Body of pancreas (tissue), 4 donors: ENCODE measurements at regions not wholly inside any gene's neighbourhood (a gene's known extent, or its start where the extent isn't known, plus 50 kb on each side); places are given as distances from the start of the nearest gene placed in this dataset.

Source experiments
- ATAC-seq: fragments of 150-250 bp; one replicate; pipeline ENCODE4 v1.9.1; 2016
- DNase-seq, 4 donors: peaks; one replicate each; pipeline ENCODE4 v3.0.0-alpha.2; 2019
- H3K27ac ChIP-seq, 4 donors: fragments of 200-600 bp; sonication (generic); 1 replicate in 3 of 4; 2 replicates in 1 of 4; pipeline versions ENCODE4 v1.5.1 to v1.6.1; 2016 to 2019; ENCODE audit warnings: mild to moderate bottlenecking in 1 of 4, mixed read lengths in 1 of 4, moderate library complexity in 1 of 4
- H3K27me3 ChIP-seq, 2 donors: fragments of 200-600 bp; sonication (generic); one replicate each; pipeline ENCODE4 v1.6.0; 2016; ENCODE audit warnings: mild to moderate bottlenecking in 1 of 2
- H3K36me3 ChIP-seq, 2 donors: fragments of 200-600 bp; sonication (generic); replicated peaks in 1 of 2; 2 replicates each; pipeline ENCODE4 v1.5.1; 2016; ENCODE audit warnings: low read depth in 2 of 2; ENCODE audit not compliant: insufficient read depth in 1 of 2
- H3K4me1 ChIP-seq: fragments of 200-600 bp; sonication (generic); one replicate; pipeline ENCODE4 v1.6.0; 2016
- H3K4me3 ChIP-seq, 2 donors: fragments of 200-600 bp; sonication (generic); 1 replicate in 1 of 2; 2 replicates in 1 of 2; pipeline ENCODE4 v1.5.1; 2016 to 2019
- H3K9me3 ChIP-seq, 3 donors: fragments of 200-600 bp; sonication (generic); 1 replicate in 2 of 3; 2 replicates in 1 of 3; pipeline ENCODE4 v1.5.1; 2016
- POLR2A ChIP-seq, 3 donors: fragments of 450-650 bp; IDR thresholded peaks; one replicate each; pipeline ENCODE4 v1.6.1; 2016; ENCODE audit warnings: antibody characterized with exemption in 3 of 3, mild to moderate bottlenecking in 2 of 3
- WGBS, 2 donors: methylation state at CpG; one replicate each; pipeline ENCODE4 v1.1.5; 2017; 5-methylcytosine and 5-hydroxymethylcytosine counted together
- intact Hi-C: fragments of 100-400 bp; cut with DNase I; formaldehyde crosslinking; loops from one replicate; pipeline ENCODE4 v1.15.1; 2023
- TF ChIP-seq, protein P1 (sequence below), 7 experiments: fragments of 450-650 bp in 4 of 7; fragments of 200-600 bp in 3 of 7; sonication (generic) in 3 of 7; IDR thresholded peaks; one replicate each; pipeline ENCODE4 v1.5.1; 2016 to 2019; ENCODE audit warnings: antibody characterized with exemption in 7 of 7

DNA sequence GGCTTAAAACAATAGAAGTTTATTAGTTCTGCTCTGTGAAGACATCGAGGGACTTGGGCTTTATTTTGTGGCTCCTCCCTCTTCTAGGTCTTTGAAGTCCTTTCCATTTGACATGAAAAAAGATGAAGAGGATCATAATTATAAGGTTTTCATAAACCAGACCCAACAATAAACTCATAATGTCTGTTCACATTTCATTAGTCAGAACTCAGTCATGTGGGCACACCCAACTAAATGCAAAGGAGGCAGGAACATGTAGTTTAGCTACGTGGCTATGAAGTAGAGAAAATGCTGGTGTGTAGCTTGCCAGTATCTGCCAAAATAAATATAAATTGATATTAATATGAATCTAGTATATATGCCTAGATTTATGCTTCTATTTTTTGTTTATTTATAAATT is 393.9 kb upstream of the C9orf72 start:
- no peaks in the 10 kb centered on the region for H3K27me3 ChIP-seq
- no peaks in the 10 kb centered on the region for H3K4me1 ChIP-seq
- H3K9me3 ChIP-seq, result no peaks in the 10 kb centered on the region
- intact Hi-C loops, result no loop called here
- 51 to 57% methylated on average over 2 of the region's 2 CpGs for WGBS, 2 donors
- H3K36me3 ChIP-seq, result no peaks in the 10 kb centered on the region
- no peak overlapping the region for H3K4me3 ChIP-seq
- TF ChIP-seq, protein P1, sequence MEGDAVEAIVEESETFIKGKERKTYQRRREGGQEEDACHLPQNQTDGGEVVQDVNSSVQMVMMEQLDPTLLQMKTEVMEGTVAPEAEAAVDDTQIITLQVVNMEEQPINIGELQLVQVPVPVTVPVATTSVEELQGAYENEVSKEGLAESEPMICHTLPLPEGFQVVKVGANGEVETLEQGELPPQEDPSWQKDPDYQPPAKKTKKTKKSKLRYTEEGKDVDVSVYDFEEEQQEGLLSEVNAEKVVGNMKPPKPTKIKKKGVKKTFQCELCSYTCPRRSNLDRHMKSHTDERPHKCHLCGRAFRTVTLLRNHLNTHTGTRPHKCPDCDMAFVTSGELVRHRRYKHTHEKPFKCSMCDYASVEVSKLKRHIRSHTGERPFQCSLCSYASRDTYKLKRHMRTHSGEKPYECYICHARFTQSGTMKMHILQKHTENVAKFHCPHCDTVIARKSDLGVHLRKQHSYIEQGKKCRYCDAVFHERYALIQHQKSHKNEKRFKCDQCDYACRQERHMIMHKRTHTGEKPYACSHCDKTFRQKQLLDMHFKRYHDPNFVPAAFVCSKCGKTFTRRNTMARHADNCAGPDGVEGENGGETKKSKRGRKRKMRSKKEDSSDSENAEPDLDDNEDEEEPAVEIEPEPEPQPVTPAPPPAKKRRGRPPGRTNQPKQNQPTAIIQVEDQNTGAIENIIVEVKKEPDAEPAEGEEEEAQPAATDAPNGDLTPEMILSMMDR (IDR thresholded peaks at IDR 0.05), result no peak
- no peak for TF ChIP-seq POLR2A (IDR thresholded peaks at IDR 0.05)
- DNase-seq, result no peak
- ATAC-seq, result no peak
- H3K27ac ChIP-seq, result no peak overlapping the region

DNA sequence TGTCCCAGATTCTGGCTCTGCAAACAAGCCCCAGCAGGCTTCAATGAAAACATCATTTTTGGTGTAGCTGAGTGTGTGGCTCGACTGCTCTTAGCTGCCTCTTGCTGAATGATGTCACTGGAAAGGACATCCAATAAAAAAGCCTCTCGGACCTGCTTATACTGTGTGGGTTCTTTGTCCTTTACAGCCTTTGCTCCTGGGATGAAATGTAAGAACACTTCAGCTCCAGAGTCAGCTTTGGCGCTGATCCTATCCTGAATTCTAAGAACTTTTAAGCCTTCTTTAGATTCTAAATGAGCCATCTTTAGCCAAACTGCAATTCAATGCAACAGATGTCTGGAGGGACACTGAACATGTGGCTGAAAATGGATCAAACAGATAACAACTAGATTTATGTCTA is 404.6 kb upstream of the C9orf72 start:
- WGBS, 2 donors, result 49 to 51% methylated on average over 3 of the region's 3 CpGs
- no peak for ATAC-seq

DNA sequence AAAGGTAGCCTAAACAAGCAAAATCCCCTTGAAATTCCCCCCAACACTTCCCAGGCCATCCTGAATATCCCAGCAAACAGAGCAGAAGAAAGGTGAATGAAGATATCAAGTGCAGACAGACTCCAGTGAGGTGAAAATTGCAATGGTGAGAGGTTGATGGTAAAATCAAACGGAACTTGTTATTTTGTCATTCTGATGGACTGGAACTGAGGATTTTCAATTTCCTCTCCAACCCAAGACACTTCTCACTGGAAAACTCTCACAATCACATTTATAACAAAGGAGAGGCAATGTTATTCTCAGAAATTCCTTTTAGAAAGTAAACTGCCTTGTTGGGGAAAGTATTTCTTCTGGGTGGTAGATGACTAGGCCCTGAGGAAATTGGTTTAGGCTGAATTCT is 412.4 kb upstream of the C9orf72 start:
- Histone ChIP-seq H3K4me3 (no peak overlapping the region), H3K27me3 (no peaks in the 10 kb centered on the region), H3K4me1 (no peaks in the 10 kb centered on the region), H3K9me3 (no peaks in the 10 kb centered on the region), H3K27ac (no peak overlapping the region), H3K36me3 (no peaks in the 10 kb centered on the region)
- WGBS, 2 donors, result 48 to 56% methylated on average over 1 of the region's 1 CpG
- ATAC-seq (no peak), DNase-seq (no peak)
- intact Hi-C loops, result no loop called here
- no peak for TF ChIP-seq POLR2A (IDR thresholded peaks at IDR 0.05)
- TF ChIP-seq, protein P1 (IDR thresholded peaks at IDR 0.05), result no peak

More for the DNA sequence above, 404.6 kb upstream of the C9orf72 start:
- H3K9me3 ChIP-seq, result no peaks in the 10 kb centered on the region
- intact Hi-C loops, result no loop called here
- no peaks in the 10 kb centered on the region for H3K27me3 ChIP-seq
- no peaks in the 10 kb centered on the region for H3K4me1 ChIP-seq
- TF ChIP-seq, protein P1 (IDR thresholded peaks at IDR 0.05), result no peak
- no peak for TF ChIP-seq POLR2A (IDR thresholded peaks at IDR 0.05)
- no peak for DNase-seq
- no peak overlapping the region for H3K27ac ChIP-seq
- no peaks in the 10 kb centered on the region for H3K36me3 ChIP-seq
- H3K4me3 ChIP-seq, result no peak overlapping the region

DNA sequence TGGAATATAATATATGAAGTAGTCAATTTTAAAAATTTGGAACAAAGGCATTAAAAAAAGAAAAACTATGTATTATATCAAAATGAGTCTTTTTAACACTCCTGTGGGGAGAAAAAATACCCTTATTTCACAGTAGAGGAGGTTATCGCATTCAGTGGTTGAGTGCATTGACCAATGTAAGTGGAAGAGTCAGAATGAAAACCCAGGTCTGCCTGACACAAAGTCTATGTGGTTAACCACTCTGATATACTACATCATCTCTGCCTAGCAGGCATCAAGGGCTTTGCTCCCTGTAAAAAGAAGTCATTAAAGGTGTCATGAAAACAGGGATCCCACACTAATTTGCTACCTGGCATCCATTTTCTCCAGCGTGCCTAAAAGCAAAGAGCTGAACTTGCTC is 417.2 kb upstream of the C9orf72 start:
- no peak for ATAC-seq
- whole genome bisulfite sequencing, 2 donors, result 70 to 89% methylated on average over 2 of the region's 2 CpGs
- TF ChIP-seq POLR2A (IDR thresholded peaks at IDR 0.05), result no peak
- TF ChIP-seq, protein P1 (IDR thresholded peaks at IDR 0.05), result no peak

DNA sequence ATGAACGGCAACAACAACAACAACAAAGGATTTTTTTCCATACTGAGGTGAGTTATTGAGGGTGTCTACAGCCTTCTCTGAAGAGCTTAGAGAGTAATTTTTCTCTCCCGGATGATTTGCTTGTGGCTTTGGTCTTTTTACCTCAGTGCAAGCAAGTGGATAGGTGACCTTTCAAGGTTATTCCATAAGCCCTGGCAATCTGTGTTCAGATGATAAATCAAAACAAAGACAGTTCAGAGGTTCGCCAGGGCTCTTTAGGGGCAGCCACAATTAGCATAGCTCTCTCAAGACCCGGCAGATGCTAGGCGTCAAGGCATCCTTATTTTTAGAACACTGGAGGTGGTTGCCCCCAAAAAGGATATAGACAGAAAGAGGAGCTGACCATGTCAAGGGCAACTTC is 417.9 kb upstream of the C9orf72 start:
- Histone ChIP-seq H3K27ac (no peak overlapping the region), H3K4me3 (no peak overlapping the region), H3K4me1 (no peaks in the 10 kb centered on the region), H3K9me3 (no peaks in the 10 kb centered on the region), H3K36me3 (no peaks in the 10 kb centered on the region), H3K27me3 (no peaks in the 10 kb centered on the region)
- ATAC-seq (no peak), DNase-seq (no peak)
- TF ChIP-seq, protein P1 (IDR thresholded peaks at IDR 0.05), result no peak
- no peak for TF ChIP-seq POLR2A (IDR thresholded peaks at IDR 0.05)
- intact Hi-C loops, result no loop called here
- WGBS, 2 donors, result 49 to 50% methylated on average over 5 of the region's 5 CpGs

More for the DNA sequence above, 417.2 kb upstream of the C9orf72 start:
- H3K27me3 ChIP-seq, result no peaks in the 10 kb centered on the region
- intact Hi-C loops, result no loop called here
- no peak overlapping the region for H3K27ac ChIP-seq
- no peak overlapping the region for H3K4me3 ChIP-seq
- no peaks in the 10 kb centered on the region for H3K9me3 ChIP-seq
- no peaks in the 10 kb centered on the region for H3K4me1 ChIP-seq
- H3K36me3 ChIP-seq, result no peaks in the 10 kb centered on the region
- DNase-seq, result no peak
